ENCODE measurements at regions not wholly inside any gene's neighbourhood (a gene's known extent, or its start where the extent isn't known, plus 50 kb on each side); places are given as distances from the start of the nearest gene placed in this dataset.

DNA sequence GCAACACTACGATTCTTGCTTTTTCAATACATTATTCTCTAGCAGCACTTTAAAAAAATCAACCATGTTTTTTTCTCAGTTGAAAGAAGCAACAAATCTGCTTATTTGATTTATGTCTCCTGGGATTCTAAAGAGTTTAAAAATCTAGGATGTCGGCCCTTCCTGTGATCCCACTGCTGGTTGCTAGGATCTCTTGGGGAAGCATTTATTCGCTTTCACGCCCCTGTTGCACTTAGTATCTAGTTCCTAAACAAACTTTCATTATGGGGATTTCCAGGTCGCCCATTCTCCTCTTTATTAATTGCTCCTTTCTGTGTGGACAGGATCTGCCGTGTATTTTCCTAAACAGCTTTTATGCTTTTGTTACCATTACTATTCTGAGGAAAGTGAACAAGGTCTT, 313.5 kb downstream of the AGTPBP1 start:
- no peak overlapping the region for H3K27ac ChIP-seq (replicated peaks)
- no peak for TF ChIP-seq CTCF (IDR thresholded peaks at IDR 0.05; ENCODE audit: insufficient read depth, low read length)
- no peak for TF ChIP-seq GABPA (IDR thresholded peaks at IDR 0.05; ENCODE audit: low read depth)
- no peak for TF ChIP-seq POLR2AphosphoS5 (IDR thresholded peaks at IDR 0.05; ENCODE audit: low read depth)
- no peak for TF ChIP-seq SPI1 (IDR thresholded peaks at IDR 0.05; ENCODE audit: borderline replicate concordance, low read depth)
- no peak for TF ChIP-seq REST (IDR thresholded peaks at IDR 0.05; ENCODE audit: insufficient replicate concordance, low read depth)
- DNase-seq (ENCODE audit: low read depth in 1 of 2, low spot score in 1 of 2) = no peak
- no peaks in the 10 kb centered on the region for H3K27me3 ChIP-seq (ENCODE audit: insufficient read depth, poor library complexity, severe bottlenecking)
- no peak overlapping the region for H3K4me3 ChIP-seq (replicated peaks; ENCODE audit: insufficient read depth, low read length)

DNA sequence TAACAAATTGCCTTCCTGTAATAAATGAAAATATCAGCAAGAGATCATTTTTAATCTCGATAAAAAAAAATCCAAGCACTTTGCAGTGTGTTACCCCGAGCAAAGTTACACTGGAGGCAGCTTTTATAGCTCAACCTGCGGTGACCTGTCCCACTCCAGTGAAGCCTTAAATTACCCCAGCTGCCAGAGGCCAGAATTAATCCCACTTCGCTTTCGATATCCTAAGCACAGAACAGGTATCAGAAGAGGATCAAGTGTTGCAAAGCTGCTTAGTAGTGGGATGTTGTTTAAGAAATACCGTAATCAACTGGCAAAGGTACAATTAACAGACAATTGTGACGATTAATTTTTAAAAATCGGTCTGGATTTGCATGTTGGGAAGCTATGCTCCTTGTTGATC, 314.0 kb downstream of the AGTPBP1 start:
- H3K27ac ChIP-seq (replicated peaks) = no peak overlapping the region
- H3K4me3 ChIP-seq (replicated peaks; ENCODE audit: insufficient read depth, low read length) = no peak overlapping the region
- no peak for DNase-seq (ENCODE audit: low read depth in 1 of 2, low spot score in 1 of 2)
- no peak for TF ChIP-seq POLR2AphosphoS5 (IDR thresholded peaks at IDR 0.05; ENCODE audit: low read depth)
- no peak for TF ChIP-seq REST (IDR thresholded peaks at IDR 0.05; ENCODE audit: insufficient replicate concordance, low read depth)
- no peak for TF ChIP-seq CTCF (IDR thresholded peaks at IDR 0.05; ENCODE audit: insufficient read depth, low read length)
- no peak for TF ChIP-seq SPI1 (IDR thresholded peaks at IDR 0.05; ENCODE audit: borderline replicate concordance, low read depth)
- no peaks in the 10 kb centered on the region for H3K27me3 ChIP-seq (ENCODE audit: insufficient read depth, poor library complexity, severe bottlenecking)

DNA sequence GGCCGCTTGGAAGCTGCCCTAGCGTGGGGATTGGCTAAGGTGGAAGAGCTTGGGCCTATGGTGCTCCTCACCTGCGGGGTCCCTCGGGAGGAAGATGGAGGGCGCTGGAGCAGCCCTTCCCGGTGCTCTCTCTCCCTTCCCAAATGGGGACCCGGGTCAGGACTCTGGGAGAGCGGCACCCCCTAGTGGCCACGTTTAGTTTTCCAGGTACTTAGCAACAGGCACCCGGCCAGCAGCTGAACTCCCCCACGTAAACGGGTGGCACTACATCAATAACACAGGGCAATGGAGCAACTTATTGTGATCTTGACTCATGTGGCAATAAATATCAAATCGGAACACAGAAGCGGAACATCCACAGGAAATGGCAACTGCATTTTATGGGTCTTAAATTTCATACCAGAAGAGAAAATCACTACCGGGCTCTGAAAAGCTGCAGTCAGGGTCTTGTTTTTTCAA, 316.6 kb downstream of the AGTPBP1 start:
- TF ChIP-seq POLR2AphosphoS5 (IDR thresholded peaks at IDR 0.05; ENCODE audit: low read depth) = no peak
- peak; percentile 19 for TF ChIP-seq CTCF (IDR thresholded peaks at IDR 0.05; ENCODE audit: insufficient read depth, low read length)
- Histone ChIP-seq H3K27me3 (ENCODE audit: insufficient read depth, poor library complexity, severe bottlenecking) (no peaks in the 10 kb centered on the region), H3K4me3 (replicated peaks; ENCODE audit: insufficient read depth, low read length) (no peak overlapping the region), H3K27ac (replicated peaks) (no peak overlapping the region)
- DNase-seq (ENCODE audit: low read depth in 1 of 2, low spot score in 1 of 2) = peak; percentile 38 to 60

DNA sequence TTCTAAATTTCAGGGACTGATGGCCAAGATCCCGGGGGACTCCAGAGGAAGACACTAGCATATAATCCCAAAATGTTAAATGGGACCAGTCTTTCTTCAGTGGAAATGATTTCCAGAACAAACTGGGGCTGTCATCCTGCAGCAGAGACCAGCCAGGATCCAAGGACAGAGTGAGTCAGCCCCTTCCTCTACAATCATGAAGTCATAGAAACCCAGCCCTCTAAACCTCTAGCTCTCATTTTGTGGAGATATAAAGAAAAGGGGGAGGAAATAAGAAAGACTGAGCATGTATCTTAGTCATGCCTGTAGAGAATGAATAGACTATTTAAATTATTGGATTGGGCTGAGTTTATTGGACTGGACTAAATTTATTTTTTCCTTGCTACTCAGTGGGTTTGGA, 318.3 kb downstream of the AGTPBP1 start:
- no peak for DNase-seq (ENCODE audit: low read depth in 1 of 2, low spot score in 1 of 2)
- TF ChIP-seq POLR2AphosphoS5 (IDR thresholded peaks at IDR 0.05; ENCODE audit: low read depth) (no peak), GABPA (IDR thresholded peaks at IDR 0.05; ENCODE audit: low read depth) (no peak), REST (IDR thresholded peaks at IDR 0.05; ENCODE audit: insufficient replicate concordance, low read depth) (no peak), CTCF (IDR thresholded peaks at IDR 0.05; ENCODE audit: insufficient read depth, low read length) (no peak), SPI1 (IDR thresholded peaks at IDR 0.05; ENCODE audit: borderline replicate concordance, low read depth) (no peak)
- Histone ChIP-seq H3K4me3 (replicated peaks; ENCODE audit: insufficient read depth, low read length) (no peak overlapping the region), H3K27ac (replicated peaks) (no peak overlapping the region), H3K27me3 (ENCODE audit: insufficient read depth, poor library complexity, severe bottlenecking) (no peaks in the 10 kb centered on the region)

Data from HL-60 (cell line).